Left colon (tissue), 2 donors: ENCODE measurements at regions not wholly inside any gene's neighbourhood (a gene's known extent, or its start where the extent isn't known, plus 50 kb on each side); places are given as distances from the start of the nearest gene placed in this dataset.

ENCODE experiments used
- ATAC-seq: fragments of 200-7000 bp; cut with Tn5 transposase; one replicate; pipeline ENCODE4 v1.9.1; 2020; ENCODE audit warnings: mild to moderate bottlenecking, moderate library complexity
- DNase-seq, 2 donors: peaks; one replicate each; pipeline ENCODE4 v3.0.0-alpha.2; 2020
- intact Hi-C, 2 donors: fragments of 100-400 bp; cut with DNase I in 1 of 2; cut with micrococcal nuclease in 1 of 2; formaldehyde crosslinking; loops; one replicate each; pipeline versions ENCODE4 v1.11.2 to v1.14.0; 2022; cut with DNase I, micrococcal nuclease
- donor health status: DM: no; HTN: no; CAD: no.
- donor health status: DM: yes; HTN: yes; CAD: no.

DNA sequence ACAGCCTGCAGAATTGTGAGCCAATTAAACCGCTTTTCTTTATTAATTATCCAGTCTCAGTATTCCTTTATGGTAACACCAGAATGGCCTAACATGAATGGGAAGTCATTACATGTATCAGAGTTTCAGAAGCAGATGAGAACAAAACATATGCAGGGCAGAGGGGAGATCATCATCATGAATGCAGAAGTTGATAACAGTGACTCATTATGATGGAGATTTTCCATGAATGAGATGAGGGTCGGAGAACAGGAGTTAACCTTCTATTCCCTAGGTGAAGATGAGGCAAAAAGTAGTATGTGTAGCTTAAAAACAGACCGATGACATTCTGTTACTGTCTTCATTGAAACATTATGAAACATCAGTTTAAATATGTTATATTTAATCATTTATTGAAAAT, 59.5 kb upstream of the PPM1B start:
- ATAC-seq (no peak), DNase-seq (no peak)
- intact Hi-C loops: no loop called here

DNA sequence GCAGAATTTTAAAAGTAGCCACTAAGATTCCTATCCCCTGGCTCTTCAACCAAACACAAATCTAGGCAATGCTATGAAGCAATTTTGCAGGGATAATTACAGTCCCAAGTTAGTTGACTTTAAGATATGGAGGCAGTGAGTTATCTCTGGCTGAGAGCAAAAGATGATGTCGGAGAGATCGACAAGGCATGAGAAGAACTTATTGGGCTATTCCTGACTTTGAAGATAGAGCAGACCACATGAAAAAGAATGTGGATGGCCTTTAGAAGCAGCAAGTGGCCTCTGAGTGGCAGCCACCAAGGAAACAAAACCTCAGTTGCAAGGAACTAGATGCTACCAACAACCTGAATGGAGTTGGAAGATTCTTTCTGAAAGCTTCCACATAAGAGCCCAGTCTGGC, 58.2 kb upstream of the PPM1B start:
- ATAC-seq (no peak), DNase-seq (no peak)
- intact Hi-C loops: no loop called here

DNA sequence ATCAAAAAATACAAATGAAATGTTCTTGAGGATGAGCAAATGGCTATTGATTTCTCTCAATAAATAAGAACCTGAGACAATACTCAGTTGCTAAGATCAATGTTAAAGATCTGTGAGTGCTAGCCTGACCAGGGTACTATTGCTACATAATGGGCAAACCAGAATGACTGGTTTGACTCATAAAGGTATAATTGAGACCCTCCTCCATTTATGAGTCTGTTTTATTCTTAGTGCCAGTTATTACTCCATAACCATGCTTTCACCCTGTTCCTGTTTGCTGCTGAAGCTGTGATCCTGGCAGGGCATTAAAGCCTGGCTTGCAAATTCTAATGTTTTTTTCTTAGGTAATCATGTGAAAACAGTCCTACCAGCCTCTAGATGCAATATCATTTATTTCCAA, 56.6 kb upstream of the PPM1B start:
- ATAC-seq: peak; percentile 49
- intact Hi-C loops: no loop called here
- no peak for DNase-seq

DNA sequence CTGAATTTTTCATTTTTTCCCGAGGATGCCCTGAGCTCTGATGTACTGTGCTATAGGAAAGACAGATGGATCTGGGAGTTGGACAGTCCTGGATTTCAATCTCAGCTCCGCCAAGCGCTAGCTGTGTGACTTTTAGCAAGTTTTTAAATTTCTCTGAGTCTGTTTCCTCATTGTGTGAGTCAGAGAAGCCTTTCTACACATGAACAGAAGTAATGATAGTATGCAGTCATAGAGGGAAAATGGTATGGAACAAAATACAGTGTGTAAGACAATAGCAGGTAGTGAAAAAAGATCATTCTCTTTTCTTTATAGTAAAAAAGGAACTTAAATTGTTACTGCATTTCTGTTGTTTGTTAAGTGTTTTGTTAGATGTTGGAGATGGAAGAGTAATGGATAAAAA, 52.4 kb upstream of the PPM1B start:
- DNase-seq: no peak
- no peak for ATAC-seq
- intact Hi-C loops: no loop called here

DNA sequence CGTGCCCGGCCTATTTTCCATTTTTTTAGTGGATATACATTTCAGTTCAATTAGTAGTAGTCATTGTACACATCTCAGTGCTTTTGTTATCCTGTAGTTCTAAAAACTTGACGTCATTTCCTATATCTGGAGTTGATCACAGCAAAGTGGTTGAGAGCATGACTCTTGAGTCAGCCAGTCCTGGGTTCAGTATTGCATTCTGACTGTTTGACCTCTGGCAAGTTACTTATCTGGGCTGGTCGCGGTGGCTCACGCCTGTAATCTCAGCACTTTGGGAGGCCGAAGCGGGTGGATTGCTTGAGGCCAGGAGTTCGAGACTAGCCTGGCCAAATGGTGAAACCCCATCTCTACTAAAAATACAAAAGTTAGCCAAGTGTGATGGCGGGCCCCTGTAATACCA, 50.4 kb upstream of the PPM1B start:
- DNase-seq: no peak
- ATAC-seq: no peak
- intact Hi-C loops: no loop called here
